Medulla oblongata (tissue), 1 donor: ENCODE measurements at regions not wholly inside any gene's neighbourhood (a gene's known extent, or its start where the extent isn't known, plus 50 kb on each side); places are given as distances from the start of the nearest gene placed in this dataset.
"Not testable (repeated sequence)": the region's sequence is repeated elsewhere in the genome, so short reads cannot be mapped to it uniquely, and the experiment has no call there.

ENCODE experiments used
- DNase-seq: peaks from one replicate; pipeline ENCODE4 v3.0.0-alpha.2; 2015; ENCODE audit errors: extremely low spot score

GRCh38 chr1:221567859-221568507 lies 173.9 kb downstream of the DUSP10 start:
- no peak for DNase-seq

- peak; percentile 16 for DNase-seq
These were observed 168.1 kb downstream of the DUSP10 start for GRCh38 chr1:221573756-221574155.

- DNase-seq: no peak
These were observed 167.4 kb downstream of the DUSP10 start for GRCh38 chr1:221574529-221574928.

- no peak for DNase-seq
These were observed 166.3 kb downstream of the DUSP10 start for GRCh38 chr1:221575605-221576004.

- DNase-seq: no peak
These were observed 165.6 kb downstream of the DUSP10 start for GRCh38 chr1:221576268-221576667.

GRCh38 chr1:221583465-221583864 lies 158.4 kb downstream of the DUSP10 start:
- no peak for DNase-seq

GRCh38 chr1:221587013-221587412 lies 154.9 kb downstream of the DUSP10 start:
- not testable (repeated sequence) for DNase-seq

GRCh38 chr1:221591250-221591649 lies 150.6 kb downstream of the DUSP10 start:
- DNase-seq: not testable (repeated sequence)

GRCh38 chr1:221594576-221594975 lies 147.3 kb downstream of the DUSP10 start:
- no peak for DNase-seq

- peak; percentile 49 for DNase-seq
These were observed 143.8 kb downstream of the DUSP10 start for GRCh38 chr1:221598122-221598521.

- DNase-seq: no peak
These were observed 140.7 kb downstream of the DUSP10 start for GRCh38 chr1:221601166-221601565.

GRCh38 chr1:221602830-221603229 lies 139.1 kb downstream of the DUSP10 start:
- no peak for DNase-seq

GRCh38 chr1:221604390-221604789 lies 137.5 kb downstream of the DUSP10 start:
- not testable (repeated sequence) for DNase-seq

- DNase-seq: no peak
These were observed 136.9 kb downstream of the DUSP10 start for GRCh38 chr1:221604948-221605347.

GRCh38 chr1:221605569-221605968 lies 136.3 kb downstream of the DUSP10 start:
- no peak for DNase-seq

- DNase-seq: no peak
These were observed 135.6 kb downstream of the DUSP10 start for GRCh38 chr1:221606256-221606655.

GRCh38 chr1:221608835-221609320 lies 133.0 kb downstream of the DUSP10 start:
- no peak for DNase-seq

- no peak for DNase-seq
These were observed 130.2 kb downstream of the DUSP10 start for GRCh38 chr1:221611656-221612046.

GRCh38 chr1:221612047-221612777 lies 129.7 kb downstream of the DUSP10 start:
- DNase-seq: peak; percentile 18

GRCh38 chr1:221620437-221621384 lies 121.2 kb downstream of the DUSP10 start:
- no peak for DNase-seq

GRCh38 chr1:221621683-221622082 lies 120.2 kb downstream of the DUSP10 start:
- DNase-seq: no peak

- no peak for DNase-seq
These were observed 119.5 kb downstream of the DUSP10 start for GRCh38 chr1:221622389-221622788.
